GM21723 (cell line): ENCODE measurements at regions not wholly inside any gene's neighbourhood (a gene's known extent, or its start where the extent isn't known, plus 50 kb on each side); places are given as distances from the start of the nearest gene placed in this dataset.

Source experiments
- ATAC-seq: cut with Tn5 transposase; IDR thresholded peaks from one replicate; pipeline ENCODE4 v1.9.1; 2021; ENCODE audit warnings: mild to moderate bottlenecking, moderate library complexity; ENCODE audit not compliant: unreplicated experiment

GRCh38 chr2:213202011-213202410, 50.6 kb upstream of the IKZF2 start:
- ATAC-seq, result no peak

- ATAC-seq, result no peak
Measured at GRCh38 chr2:213205944-213206343, 54.5 kb upstream of the IKZF2 start.

- no peak for ATAC-seq
Measured at GRCh38 chr2:213213186-213213585, 61.8 kb upstream of the IKZF2 start.

DNA sequence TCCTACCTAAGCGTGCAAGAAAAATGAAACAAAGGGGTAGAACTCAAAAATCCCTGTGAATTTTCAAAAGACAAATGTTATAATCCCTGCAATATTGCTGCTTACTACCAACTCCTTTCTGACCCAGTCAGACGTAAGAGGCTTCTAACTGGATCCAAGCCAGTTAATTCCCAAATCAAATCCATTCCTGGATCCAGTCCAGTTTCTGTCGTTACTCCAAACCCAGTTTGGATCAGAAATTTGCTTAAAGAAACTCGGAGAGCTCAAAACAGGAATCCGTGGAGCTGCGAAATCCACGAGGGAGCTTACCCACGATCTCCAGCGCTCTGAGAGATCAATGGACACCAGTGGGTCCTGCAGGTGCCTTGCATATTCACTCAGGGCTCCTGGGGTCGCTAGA, 62.8 kb upstream of the IKZF2 start:
- no peak for ATAC-seq

GRCh38 chr2:213216461-213216860, 65.0 kb upstream of the IKZF2 start:
- no peak for ATAC-seq

GRCh38 chr2:213219816-213220215, 64.4 kb upstream of the SPAG16 start:
- no peak for ATAC-seq

DNA sequence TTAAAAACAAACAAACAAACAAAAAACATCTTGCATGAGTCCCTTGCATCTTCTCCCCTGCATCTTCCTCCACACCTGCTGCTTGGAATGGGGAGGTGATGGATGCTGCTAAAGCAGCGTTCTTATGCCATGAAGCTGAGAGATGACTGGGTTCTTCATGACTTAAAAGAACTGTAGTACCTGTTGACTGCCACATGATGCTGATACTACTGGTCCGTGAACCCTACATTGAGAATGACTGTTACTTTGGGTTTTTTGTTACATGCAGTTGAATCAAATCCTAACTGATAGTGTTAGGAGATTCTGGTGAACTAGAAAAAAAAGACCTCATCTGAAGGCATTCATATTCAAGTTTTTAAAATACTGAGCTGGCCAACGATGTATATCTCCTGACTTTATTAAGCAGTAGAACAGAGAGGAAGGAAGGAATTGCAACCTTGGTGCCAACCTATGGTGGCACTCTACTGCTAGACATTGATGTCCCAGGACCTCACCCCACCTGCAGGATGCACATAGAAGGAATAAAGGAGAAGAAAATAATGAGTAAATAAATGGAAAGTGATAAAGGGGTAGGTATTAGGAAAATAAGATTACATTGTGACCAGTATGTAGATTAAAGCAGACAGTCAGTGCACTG, 63.2 kb upstream of the SPAG16 start:
- peak; percentile 62 for ATAC-seq

DNA sequence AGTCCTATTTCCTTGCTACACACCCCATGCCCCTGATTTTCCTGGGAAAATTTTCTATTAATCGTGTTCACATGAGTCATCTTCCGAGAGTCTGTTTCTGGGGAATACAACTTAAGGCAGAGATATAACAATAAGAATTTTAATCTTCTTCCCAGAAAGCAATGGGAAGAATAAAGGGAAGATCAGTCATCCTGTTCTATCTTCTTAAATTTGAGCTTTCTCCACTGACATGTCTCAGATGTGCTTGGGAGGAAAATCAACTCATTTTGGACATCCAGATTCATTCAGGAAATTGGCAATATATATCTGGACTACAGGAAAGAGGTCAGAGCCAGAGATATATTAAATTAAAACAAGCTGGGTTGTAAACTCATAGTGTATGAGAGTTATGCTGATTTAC, 62.3 kb upstream of the SPAG16 start:
- no peak for ATAC-seq

DNA sequence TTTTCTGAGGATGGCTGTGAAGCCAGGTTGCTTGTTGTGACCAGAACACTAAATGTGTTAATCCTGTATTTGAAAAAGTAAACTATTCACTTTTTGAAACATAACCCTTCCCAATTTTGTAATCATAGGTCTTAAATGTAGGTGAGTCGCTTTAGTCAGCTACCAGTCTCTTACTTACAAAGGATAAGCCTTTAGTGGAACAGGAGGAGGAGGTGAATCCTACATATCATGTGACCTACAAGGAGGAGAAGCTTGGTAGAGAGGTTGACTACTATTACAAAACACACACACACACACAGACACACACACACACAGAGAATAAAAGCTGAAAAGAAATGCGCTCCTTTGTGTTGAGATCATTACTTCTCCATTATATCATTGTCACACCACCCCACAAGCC, 59.9 kb upstream of the SPAG16 start:
- no peak for ATAC-seq

- no peak for ATAC-seq
Measured at GRCh38 chr2:213225866-213226265, 58.4 kb upstream of the SPAG16 start.

- peak; percentile 96 for ATAC-seq
Measured at GRCh38 chr2:213227458-213227857, 56.8 kb upstream of the SPAG16 start.

GRCh38 chr2:213228638-213229037, 55.6 kb upstream of the SPAG16 start:
- ATAC-seq, result no peak

DNA sequence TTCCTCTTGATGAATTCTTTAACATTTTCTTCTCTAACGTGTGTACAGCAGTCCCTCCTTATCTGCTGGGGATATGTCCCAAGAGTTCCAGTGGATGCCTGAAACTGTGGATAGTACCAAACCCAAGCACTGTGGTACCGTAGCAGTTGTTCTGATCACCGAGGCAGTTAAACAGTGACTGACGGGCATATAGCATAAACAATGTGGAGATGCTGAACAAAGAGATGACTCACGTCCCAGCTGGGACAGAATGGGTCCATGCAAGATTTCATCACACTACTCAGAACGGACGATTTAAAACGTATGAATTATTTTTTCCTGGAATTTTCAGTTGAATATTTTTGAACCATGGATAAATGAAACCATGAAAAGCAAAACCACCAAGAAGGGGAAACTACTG, 54.5 kb upstream of the SPAG16 start:
- no peak for ATAC-seq

DNA sequence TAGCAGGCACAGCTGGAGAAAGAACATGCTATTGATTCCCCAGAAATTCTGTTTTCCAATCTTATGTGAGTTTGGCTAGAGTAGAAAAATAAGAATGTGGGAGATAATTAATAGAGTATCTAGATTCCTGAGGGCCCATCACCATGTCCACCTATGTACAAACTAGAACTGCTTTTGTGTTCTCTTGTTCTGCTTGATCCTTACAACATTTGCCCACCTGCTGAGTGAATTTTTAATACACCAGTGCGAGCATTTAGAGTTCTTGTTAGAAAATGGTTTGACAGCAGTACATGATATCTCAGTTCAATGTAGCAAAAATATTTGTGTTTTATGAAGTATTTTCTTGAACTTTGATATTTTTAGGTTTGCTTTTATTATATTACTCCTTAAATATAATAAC, 52.3 kb upstream of the SPAG16 start:
- no peak for ATAC-seq

DNA sequence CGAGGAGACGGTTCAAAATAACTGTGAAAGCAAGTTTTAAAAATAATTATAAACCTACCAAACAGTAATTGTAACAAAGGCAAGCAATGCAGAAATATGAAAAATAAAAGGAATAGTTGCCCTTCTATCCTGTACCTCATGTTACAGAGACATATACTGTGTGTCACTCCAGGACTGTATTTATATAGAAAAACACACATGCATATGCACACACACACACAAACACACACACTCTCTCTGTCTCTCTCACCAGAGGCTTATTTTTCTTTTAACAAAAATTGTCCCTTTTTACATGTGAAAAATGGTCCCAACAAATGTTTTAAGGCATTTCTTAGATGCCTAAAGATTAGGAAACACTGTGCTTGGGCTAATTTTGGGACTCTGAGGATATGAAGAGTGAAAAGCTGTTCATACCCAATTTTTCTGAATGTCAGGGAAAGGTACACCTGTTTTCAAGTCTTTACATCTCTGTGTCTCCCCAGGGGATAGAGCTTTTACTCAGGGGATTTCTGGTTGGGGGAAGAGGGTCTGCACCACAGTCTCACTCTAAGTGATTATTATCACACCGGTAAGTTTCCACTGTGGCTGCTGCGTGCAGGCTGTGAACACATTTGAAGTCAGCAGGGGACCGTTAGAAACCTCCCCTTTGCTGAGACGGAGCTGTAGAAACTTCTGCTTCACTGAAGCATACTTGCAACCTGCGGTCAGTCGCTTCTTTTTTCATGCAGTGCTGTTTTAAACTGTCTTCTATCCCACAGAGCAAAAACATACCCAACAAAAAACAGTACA, 51.4 kb upstream of the SPAG16 start:
- ATAC-seq, result peak; percentile 96

GRCh38 chr2:213233438-213234330, 50.6 kb upstream of the SPAG16 start:
- ATAC-seq, result peak; percentile 4
